NCI-H2029 (cell line): ENCODE measurements at regions not wholly inside any gene's neighbourhood (a gene's known extent, or its start where the extent isn't known, plus 50 kb on each side); places are given as distances from the start of the nearest gene placed in this dataset.
A peak's percentile ranks its signal among the peaks of the same experiment; 100 is the strongest.

Source experiments
- DNase-seq: peaks from one replicate; lab custom pipeline; 2025; lab: John Stamatoyannopoulos, UW

GRCh38 chrX:110408949-110409588 is 50.4 kb downstream of the RTL9 start:
- DNase-seq = no peak

DNA sequence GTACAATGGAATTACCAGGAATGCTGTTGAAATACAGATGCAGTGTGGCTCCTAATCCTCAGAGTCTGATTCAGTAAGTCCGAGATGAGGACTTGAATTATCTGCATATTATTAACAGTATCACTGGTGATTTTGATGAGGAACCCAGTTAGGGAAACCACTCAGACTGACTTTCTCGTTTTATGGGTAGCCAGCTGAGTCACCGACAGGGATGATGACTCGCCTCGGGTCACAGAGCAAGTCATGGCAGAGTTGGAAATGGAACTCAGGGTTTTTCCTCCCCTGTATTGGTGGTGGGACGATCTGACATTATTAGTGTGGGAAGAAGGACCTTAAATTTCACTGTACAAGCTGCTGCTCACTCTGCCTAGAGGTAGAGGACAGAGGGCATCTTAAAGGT is 51.3 kb downstream of the RTL9 start:
- no peak for DNase-seq

DNA sequence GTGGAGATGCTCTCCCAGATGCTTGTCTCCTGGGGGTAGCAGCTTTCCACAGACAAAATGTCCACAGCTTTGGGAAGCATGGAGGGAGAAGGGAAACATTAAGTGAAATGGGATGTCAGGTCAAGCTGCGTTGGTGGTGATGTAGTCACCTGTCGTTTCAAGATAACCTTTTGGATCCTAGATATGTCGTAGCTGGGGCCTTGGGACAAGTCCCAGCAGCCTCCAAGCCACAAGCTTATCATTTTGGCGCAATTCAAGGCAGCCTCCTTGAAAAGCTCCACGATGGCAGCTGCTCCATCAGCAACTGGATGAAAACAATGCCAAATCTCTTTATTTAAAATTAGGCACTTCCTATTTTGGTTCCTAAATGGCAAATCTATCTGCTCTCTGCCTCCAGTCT is 52.0 kb downstream of the RTL9 start:
- DNase-seq = no peak

DNA sequence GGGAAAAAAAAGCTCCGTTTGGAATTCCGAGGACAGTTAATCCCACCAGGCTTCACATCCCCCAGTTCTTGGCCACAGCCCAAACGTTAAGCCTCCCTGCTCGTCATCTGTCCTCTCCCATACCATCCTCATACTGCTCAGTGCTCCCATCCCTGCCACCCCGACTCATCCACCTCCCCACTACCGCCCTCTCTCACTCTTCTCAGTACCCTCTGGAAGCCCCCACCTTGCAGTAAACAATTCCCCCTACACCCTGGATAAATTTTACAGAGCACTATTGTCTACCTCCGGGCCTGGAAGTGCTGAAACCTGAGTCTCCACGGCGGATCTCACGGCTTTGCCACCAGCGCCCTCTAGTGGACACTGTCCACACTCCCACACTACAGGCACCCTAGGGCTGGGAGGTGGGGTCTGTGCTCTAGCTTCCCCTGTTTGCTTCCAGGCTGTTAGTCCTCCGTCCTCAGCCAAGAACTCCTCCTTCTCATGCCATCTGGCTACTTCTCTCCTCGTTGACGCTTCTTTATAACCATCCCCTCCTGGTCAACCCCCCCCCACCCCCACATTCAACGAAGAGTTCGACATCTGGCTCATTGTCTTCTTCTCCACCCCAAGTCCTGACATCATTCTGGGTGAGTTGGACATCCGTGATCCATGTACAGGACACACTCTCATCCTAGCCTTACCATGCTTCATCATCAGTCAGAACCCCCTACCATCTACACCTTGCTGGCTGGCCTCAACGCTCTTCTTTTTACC is 54.5 kb downstream of the RTL9 start:
- DNase-seq = peak; percentile 20

- DNase-seq = no peak
These were observed 55.1 kb downstream of the RTL9 start for GRCh38 chrX:110413727-110414124.

DNA sequence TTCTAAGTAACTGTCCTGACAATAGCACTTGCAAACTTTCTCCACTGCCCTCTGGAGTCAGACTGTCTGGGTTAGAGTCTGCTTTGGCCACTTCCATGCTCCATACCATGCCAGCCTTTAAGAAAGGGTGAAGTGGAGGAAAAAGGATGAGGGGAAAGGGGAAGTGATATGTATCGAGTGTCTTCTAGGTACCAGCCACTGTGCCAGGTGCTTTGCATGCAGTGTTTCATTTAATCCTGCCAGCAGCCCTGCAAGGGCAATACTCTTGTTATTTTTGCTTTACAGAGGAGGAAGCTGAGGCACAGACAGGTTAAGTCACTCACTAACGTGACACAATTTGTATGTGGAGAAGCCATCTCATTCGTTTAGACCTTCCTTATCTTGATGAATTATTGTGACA is 55.6 kb downstream of the RTL9 start:
- DNase-seq = no peak

GRCh38 chrX:110414679-110415439 is 56.2 kb downstream of the RTL9 start:
- no peak for DNase-seq

- no peak for DNase-seq
These were observed 57.0 kb downstream of the RTL9 start for GRCh38 chrX:110415440-110416170.

DNA sequence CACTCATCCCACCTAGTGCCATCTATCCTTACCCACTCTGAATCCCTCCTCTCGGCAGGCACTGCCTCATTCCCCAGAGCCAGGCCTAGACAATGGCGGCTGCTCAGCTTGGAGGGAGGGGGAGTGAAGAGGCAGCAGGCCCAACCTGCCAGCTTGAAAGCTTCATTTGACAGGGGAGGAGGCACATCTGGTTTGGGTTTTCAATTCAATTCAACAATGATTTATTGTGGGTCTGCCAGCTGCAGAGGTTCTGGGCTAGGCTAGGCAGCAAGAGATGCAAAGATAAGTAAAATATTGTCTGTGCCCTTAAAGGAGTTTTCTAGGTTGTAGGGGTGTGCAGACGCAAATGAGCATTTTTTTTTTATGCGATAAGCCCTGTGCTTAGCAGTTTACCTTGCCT is 58.5 kb downstream of the RTL9 start:
- no peak for DNase-seq

DNA sequence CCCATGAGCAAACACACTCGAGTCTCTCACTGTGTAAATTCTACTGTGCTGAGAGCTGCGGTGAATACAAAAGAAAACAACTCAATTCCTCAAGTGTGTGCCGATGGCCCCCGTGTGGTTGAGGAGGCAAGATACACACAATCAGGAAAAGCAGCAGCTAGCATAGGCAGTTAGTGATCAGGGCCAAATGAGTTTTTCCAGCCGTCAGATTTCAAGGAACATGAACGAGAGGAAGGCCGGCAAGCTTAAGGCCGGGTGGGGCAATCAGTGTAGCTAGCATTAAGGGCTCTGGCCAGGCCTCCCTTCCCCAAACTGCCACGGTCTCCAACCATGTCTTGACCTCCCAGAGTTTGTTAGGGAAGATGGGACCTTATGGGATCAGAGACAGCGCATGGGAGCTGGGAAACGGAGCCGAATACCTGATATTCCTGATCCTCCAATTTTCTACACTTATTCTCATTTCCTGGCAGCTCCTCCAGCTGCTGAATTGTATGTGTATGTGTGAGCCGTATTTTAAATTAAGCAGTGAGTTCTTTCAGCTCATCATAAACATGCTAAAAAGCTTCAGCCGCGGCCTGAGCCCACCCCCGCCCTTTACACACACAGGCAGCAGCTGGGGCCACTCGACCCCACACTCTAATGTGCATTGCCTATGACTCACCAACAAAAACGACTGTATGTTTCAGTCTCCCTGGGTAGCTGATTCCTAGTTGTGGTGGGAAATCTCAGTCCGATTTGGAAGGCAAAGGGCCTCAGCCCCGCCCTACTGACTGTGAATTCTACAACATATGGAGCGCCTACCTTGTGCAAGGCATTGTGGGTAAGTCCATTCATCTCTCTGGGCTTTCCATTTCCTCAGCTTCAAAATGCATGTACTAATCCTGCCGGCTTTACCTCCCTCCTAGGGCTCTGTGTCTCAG is 59.9 kb downstream of the RTL9 start:
- DNase-seq = peak; percentile 65

GRCh38 chrX:110419512-110419911 is 60.9 kb downstream of the RTL9 start:
- no peak for DNase-seq

GRCh38 chrX:110420771-110421499 is 62.3 kb downstream of the RTL9 start:
- peak; percentile 3 for DNase-seq

DNA sequence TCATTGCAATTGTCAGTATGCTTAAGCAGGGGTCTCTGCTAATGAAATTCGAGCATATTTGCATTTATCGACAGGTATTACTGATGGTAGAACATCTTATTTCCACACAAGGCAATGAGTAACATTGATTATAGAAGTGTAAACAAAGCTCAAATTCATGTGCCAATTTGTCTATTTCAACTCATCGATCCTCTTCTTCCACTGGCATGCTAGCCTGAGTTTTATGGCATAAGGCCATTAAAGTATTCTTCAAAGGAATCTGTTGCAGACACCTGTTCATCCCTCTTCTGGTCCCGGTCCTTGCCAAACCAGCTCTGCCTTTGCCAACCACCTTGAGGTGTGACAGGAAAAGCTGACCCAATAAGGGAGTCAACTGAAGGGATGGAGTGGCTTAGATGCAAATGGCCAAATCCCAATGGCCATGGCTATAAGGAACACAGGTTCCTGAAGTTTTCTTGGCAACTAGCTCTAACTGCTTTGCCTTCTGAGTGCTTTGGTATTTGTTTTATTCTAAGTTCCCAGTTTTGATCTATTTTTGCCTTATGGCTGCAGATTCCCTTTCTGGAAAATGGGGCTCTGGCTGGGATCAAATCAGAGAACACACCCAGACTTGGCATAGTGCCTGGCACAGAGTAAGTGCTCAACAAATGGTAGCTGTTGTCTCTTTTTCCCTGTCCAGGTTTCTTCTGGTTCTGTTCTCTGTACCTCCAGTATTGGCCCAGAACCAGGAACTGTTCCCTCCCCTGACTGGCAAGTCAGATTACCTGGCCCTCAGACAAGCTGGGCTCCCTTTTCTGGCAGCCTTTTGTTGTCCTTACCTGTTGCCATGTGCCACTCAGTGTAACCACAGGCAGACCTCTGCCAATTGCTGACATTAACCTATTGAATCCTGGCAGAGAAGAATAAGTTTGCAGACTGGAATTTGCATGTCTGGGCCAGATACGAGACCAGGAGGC is 63.1 kb downstream of the RTL9 start:
- peak; percentile 86 for DNase-seq

DNA sequence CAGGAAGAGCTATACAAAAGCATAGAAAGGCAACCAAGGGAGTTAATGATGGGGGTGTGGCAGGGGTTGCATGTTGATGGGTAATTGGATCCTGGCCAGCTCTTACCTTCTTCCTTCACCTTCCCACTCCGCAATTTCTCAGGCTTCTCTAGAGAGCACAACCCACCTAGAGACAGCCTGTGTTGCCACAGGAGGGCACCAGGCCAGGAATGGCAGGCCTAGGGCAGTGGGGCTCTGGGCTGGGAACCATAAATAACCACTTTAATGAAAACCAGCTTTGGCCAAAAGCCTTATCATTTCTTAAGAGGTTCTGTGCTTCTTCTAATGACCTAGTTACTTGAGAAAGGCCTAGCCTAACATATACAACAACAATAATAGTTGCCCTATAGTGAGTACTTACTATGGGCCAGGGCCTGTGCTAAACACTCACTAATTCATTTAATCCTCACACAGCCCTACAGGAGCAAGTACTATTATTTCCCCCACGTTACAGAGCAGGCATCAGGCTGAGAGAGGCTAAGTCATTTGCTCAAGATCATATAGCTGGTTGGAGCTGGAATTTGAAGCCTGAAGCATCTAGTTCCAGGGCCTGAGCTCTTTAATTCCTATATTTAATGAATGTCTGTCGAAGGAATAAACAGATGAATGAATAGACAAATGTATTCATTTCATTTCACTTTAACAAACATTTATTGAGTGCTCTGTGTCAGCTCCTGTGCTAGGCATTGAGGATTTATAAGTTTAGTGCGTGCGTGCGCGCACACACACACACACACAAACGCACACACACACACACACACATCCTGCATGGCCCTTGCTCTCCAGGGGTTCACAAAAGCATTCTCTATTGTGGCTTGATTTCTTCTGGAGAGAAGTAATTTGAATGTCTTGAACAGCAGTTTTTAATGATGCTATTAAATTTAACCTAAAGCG is 66.8 kb downstream of the RTL9 start:
- peak; percentile 6 for DNase-seq

DNA sequence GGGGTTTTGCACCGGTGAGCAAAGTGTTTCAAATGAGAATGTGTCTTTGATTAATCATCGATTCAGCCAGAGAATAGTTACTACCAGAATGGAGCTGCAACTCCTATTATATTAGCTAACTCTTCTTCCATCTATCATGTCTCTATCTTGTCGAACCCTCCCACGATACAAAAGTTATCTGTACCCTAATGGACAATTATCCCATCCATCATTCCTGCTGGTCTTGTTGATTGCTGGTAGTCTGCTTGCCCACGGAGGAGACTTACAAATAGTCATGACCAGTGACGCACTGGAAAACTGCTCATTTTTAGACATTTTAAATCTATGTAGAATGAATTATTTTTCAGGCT is 67.5 kb downstream of the RTL9 start:
- DNase-seq = no peak

DNA sequence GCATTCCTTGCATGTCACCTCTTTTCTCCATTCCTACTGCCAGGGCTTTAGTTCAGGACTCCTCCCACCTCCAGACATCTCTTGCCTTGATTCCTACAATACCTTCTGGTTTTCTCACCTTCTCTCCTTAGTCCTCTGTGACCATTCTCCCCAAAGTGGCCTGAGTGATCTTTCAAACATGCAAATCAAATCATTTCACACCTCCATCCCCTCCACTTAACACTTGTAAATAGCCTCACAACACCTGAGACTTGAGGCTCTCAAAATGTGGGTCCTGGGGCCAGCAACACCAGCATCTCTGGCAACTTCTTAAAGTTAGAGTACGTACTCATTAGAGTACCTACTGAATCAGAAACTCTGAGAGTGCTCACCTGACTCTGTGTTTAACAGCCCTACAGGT is 68.4 kb downstream of the RTL9 start:
- no peak for DNase-seq

- DNase-seq = no peak
These were observed 69.5 kb downstream of the RTL9 start for GRCh38 chrX:110428144-110428543.

DNA sequence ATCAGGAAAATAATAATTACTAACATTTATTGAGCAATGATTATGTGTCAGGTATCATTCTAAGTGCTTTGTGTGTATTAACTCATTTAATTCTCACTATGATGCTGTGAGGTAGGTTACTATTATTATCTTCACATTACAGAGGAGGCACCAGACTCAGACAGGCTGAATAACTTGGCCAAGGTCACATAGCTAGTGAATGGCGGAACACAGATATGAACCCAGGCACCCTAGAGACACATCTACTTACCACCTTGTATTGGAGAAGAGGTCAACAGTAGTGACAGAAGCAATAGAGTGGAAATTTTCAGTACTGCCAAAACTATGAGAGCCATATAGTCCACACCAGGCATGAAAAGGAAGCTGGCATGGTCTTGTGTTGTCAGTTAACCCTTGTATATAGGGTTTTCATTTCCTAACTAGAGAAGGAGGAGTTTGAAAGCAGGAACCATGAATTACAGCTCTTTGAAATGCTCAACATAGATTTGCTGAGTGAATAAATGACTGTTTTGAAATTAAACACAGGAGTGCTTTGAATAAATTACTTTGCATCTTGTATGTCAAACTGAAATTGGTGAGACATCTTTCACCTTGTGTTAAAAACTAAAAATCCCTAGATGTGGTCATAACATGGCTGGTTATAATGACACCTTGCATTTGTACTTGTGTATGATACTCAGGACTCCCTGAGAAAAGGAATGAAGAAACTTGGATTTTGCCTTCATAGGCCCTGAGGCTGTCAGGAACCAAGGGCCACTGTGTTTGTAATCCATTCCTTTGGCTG is 71.8 kb downstream of the RTL9 start:
- DNase-seq = no peak
